HCT116 (cell line): ENCODE measurements at regions not wholly inside any gene's neighbourhood (a gene's known extent, or its start where the extent isn't known, plus 50 kb on each side); places are given as distances from the start of the nearest gene placed in this dataset.

ENCODE experiments used
- ATAC-seq: fragments of 200-7000 bp; cut with Tn5 transposase; 2 replicates; pipeline ENCODE4 v1.9.1; 2020; ENCODE audit warnings: mild to moderate bottlenecking, moderate library complexity
- BruUV-seq: library from RNA; stranded (reverse); fragments of 400-500 nt; replicated peaks from 2 replicates; lab custom pipeline; 2021; lab: Mats Ljungman, UMichigan
- CTCF ChIA-PET: fragments of 300-600 bp; sonication (Branson Sonifier 250); formaldehyde crosslinking; loops from one replicate; lab custom pipeline; 2021; ENCODE audit warnings: antibody characterized with exemption; lab: Charles Lee
- POLR2A ChIA-PET: fragments of 300-600, 350-600 bp; sonication (Branson Sonifier 250); formaldehyde crosslinking; loops from one replicate; lab custom pipeline; 2021; ENCODE audit warnings: antibody characterized with exemption; lab: Charles Lee
- RAD21 ChIA-PET, 2 experiments: fragments of 300-600 bp; sonication (Branson Sonifier 250); formaldehyde crosslinking; loops; one replicate each; lab custom pipeline; 2023; ENCODE audit warnings: low total read pairs in 2 of 2; ENCODE audit not compliant: uncharacterized antibody in 2 of 2, unreplicated experiment in 2 of 2, low non-redundant PET in 1 of 2; lab: Charles Lee
- DNase-seq: peaks from one replicate; pipeline ENCODE4 v3.0.0-alpha.2; 2010; ENCODE audit warnings: low read depth, low spot score
- H2AFZ ChIP-seq: fragments of 200-600 bp; shearing (Covaris generic), sonication (generic); 2 replicates; pipeline ENCODE4 v1.6.1; 2017; ENCODE audit warnings: low read depth, mixed run types, mixed read lengths, antibody characterized with exemption, low read length; ENCODE audit not compliant: poor library complexity, severe bottlenecking
- H3K27ac ChIP-seq: 2 replicates; pipeline ENCODE4 v1.5.1; 2012; ENCODE audit warnings: low read depth, low read length
- H3K27me3 ChIP-seq: fragments of 200-600 bp; sonication (generic); 2 replicates; pipeline ENCODE4 v1.6.1; 2016; ENCODE audit warnings: mixed run types, low read length, mixed read lengths; ENCODE audit not compliant: insufficient read depth
- H3K36me3 ChIP-seq, 2 experiments: fragments of 200-500 bp in 1 of 2; fragments of 200-600 bp in 1 of 2; sonication (Bioruptor generic) in 1 of 2; sonication (generic) in 1 of 2; 2 replicates each; pipeline versions ENCODE4 v1.5.1 to v1.6.1; 2014 to 2016; ENCODE audit warnings: low read length in 2 of 2, inconsistent platforms in 1 of 2, mixed read lengths in 1 of 2, mixed run types in 1 of 2; ENCODE audit not compliant: insufficient read depth in 2 of 2, control insufficient read depth in 1 of 2
- H3K4me1 ChIP-seq, 2 experiments: fragments of 200-600 bp in 1 of 2; sonication (generic) in 1 of 2; 2 replicates each; pipeline versions ENCODE4 v1.5.1 to v1.6.1; 2012 to 2017; ENCODE audit warnings: low read length in 2 of 2, inconsistent platforms in 1 of 2, mild to moderate bottlenecking in 1 of 2, mixed read lengths in 1 of 2, mixed run types in 1 of 2, moderate library complexity in 1 of 2; ENCODE audit not compliant: insufficient read depth in 2 of 2, control insufficient read depth in 1 of 2
- H3K4me2 ChIP-seq: fragments of 200-600 bp; sonication (generic); 2 replicates; pipeline ENCODE4 v1.6.1; 2017; ENCODE audit warnings: mixed run types, low read length, mixed read lengths
- H3K4me3 ChIP-seq, 2 experiments: fragments of 200-600 bp in 1 of 2; sonication (generic) in 1 of 2; replicated peaks in 1 of 2; 2 replicates each; pipeline ENCODE4 v1.5.1; 2011 to 2016; ENCODE audit warnings: low read length in 2 of 2, control low read depth in 1 of 2, low read depth in 1 of 2, mild to moderate bottlenecking in 1 of 2, mixed read lengths in 1 of 2, mixed run types in 1 of 2
- H3K79me2 ChIP-seq: fragments of 200-600 bp; sonication (generic); 2 replicates; pipeline ENCODE4 v1.6.1; 2017; ENCODE audit warnings: mild to moderate bottlenecking, mixed run types, low read length, moderate library complexity, mixed read lengths; ENCODE audit not compliant: insufficient read depth
- H3K9ac ChIP-seq: fragments of 200-600 bp; sonication (generic); 2 replicates; pipeline ENCODE4 v1.6.1; 2016; ENCODE audit warnings: low read length, mixed read lengths
- H3K9me2 ChIP-seq: fragments of 200-600 bp; sonication (generic), shearing (Covaris generic); 2 replicates; pipeline ENCODE4 v1.6.1; 2017; ENCODE audit warnings: mixed run types, mild to moderate bottlenecking, moderate library complexity; ENCODE audit not compliant: insufficient read depth
- H3K9me3 ChIP-seq, 2 experiments: fragments of 200-500 bp in 1 of 2; fragments of 200-600 bp in 1 of 2; sonication (Bioruptor generic) in 1 of 2; sonication (generic) in 1 of 2; 2 replicates each; pipeline ENCODE4 v1.6.1; 2014 to 2017; ENCODE audit warnings: low read length in 2 of 2, mixed read lengths in 2 of 2, inconsistent platforms in 1 of 2, low read depth in 1 of 2, mild to moderate bottlenecking in 1 of 2, mixed run types in 1 of 2, moderate library complexity in 1 of 2; ENCODE audit not compliant: control insufficient read depth in 1 of 2, insufficient read depth in 1 of 2
- H4K20me1 ChIP-seq: fragments of 200-600 bp; sonication (generic), shearing (Covaris generic); 2 replicates; pipeline ENCODE4 v1.6.1; 2017; ENCODE audit warnings: mixed run types, mild to moderate bottlenecking, moderate library complexity; ENCODE audit not compliant: insufficient read depth
- ATF3 ChIP-seq: IDR thresholded peaks from 2 replicates; pipeline ENCODE4 v1.6.1; 2012
- CEBPB ChIP-seq: IDR thresholded peaks from 2 replicates; pipeline ENCODE4 v1.6.1; 2012; ENCODE audit warnings: low read depth
- EGR1 ChIP-seq: IDR thresholded peaks from 2 replicates; pipeline ENCODE4 v1.6.1; 2012; ENCODE audit warnings: low read depth
- ELF1 ChIP-seq: IDR thresholded peaks from 2 replicates; pipeline ENCODE4 v1.6.1; 2012; ENCODE audit warnings: low read depth, borderline replicate concordance
- EZH2 ChIP-seq: fragments of 200-600 bp; sonication (generic); IDR thresholded peaks from 2 replicates; pipeline ENCODE4 v1.6.1; 2017; ENCODE audit warnings: antibody characterized with exemption, mixed run types
- EZH2phosphoT487 ChIP-seq: fragments of 200-600 bp; IDR thresholded peaks from 2 replicates; pipeline ENCODE4 v1.6.1; 2018; ENCODE audit warnings: antibody characterized with exemption, borderline replicate concordance
- JUND ChIP-seq: IDR thresholded peaks from 2 replicates; pipeline ENCODE4 v1.6.1; 2012
- POLR2A ChIP-seq: IDR thresholded peaks from 2 replicates; pipeline ENCODE4 v1.7.0; 2011; ENCODE audit warnings: borderline replicate concordance; ENCODE audit not compliant: insufficient read depth, insufficient read length; ENCODE audit errors: extremely low read depth
- POLR2AphosphoS5 ChIP-seq: IDR thresholded peaks from 2 replicates; pipeline ENCODE4 v1.6.1; 2011; ENCODE audit warnings: mild to moderate bottlenecking, low read depth, low read length, moderate library complexity
- REST ChIP-seq: IDR thresholded peaks from 2 replicates; pipeline ENCODE4 v1.6.1; 2012; ENCODE audit warnings: low read depth
- SIN3A ChIP-seq: IDR thresholded peaks from 2 replicates; pipeline ENCODE4 v1.6.1; 2012; ENCODE audit warnings: low read depth
- TCF7L2 ChIP-seq: IDR thresholded peaks from 2 replicates; pipeline ENCODE4 v1.7.0; 2011; ENCODE audit warnings: borderline replicate concordance, inconsistent platforms; ENCODE audit not compliant: insufficient read depth, insufficient read length; ENCODE audit errors: extremely low read depth
- YY1 ChIP-seq: IDR thresholded peaks from 2 replicates; pipeline ENCODE4 v1.6.1; 2011; ENCODE audit warnings: low read length, low read depth, moderate library complexity, mild to moderate bottlenecking; ENCODE audit not compliant: insufficient replicate concordance; ENCODE audit errors: extremely low read depth
- ZBTB33 ChIP-seq: IDR thresholded peaks from 2 replicates; pipeline ENCODE4 v1.6.1; 2011; ENCODE audit warnings: mild to moderate bottlenecking, low read length, moderate library complexity; ENCODE audit not compliant: insufficient replicate concordance; ENCODE audit errors: extremely low read depth
- ZFX ChIP-seq: fragments of 450-650 bp; IDR thresholded peaks from 2 replicates; pipeline ENCODE4 v1.6.1; 2017
- ZNF274 ChIP-seq: fragments of 200-500 bp; sonication (Bioruptor generic); IDR thresholded peaks from 2 replicates; pipeline ENCODE4 v1.6.1; 2014; ENCODE audit warnings: mild to moderate bottlenecking, low read depth, low read length, inconsistent platforms
- intact Hi-C: fragments of 100-400 bp; cut with micrococcal nuclease; formaldehyde crosslinking; loops from 2 replicates; pipeline ENCODE4 v1.10.0; 2022

GRCh38 chr21:31424058-31424457 lies 80.0 kb upstream of the TIAM1 start:
- ATAC-seq: no peak
- Histone ChIP-seq H3K27ac (no peak overlapping the region), H3K4me1 (no peaks in the 10 kb centered on the region), H3K4me3 (no peak overlapping the region), H3K9ac (no peak overlapping the region), H3K9me2 (no peaks in the 10 kb centered on the region), H3K27me3 (no peaks in the 10 kb centered on the region), H3K79me2 (no peaks in the 10 kb centered on the region), H3K36me3 (no peaks in the 10 kb centered on the region), H2AFZ (no peak overlapping the region), H3K4me2 (no peak overlapping the region), H3K9me3 (no peaks in the 10 kb centered on the region), H4K20me1 (no peaks in the 10 kb centered on the region)
- ChIA-PET CTCF (no interaction called here), POLR2A (no interaction called here), RAD21 (no interaction called here)
- BruUV-seq: no TSS peak
- no peak for DNase-seq
- TF ChIP-seq SIN3A (no peak), EZH2phosphoT487 (no peak), YY1 (no peak), JUND (no peak), EZH2 (no peak)
- intact Hi-C loops: no loop called here

GRCh38 chr21:31420988-31421387 lies 76.9 kb upstream of the TIAM1 start:
- RAD21 ChIA-PET: no interaction called here
- Histone ChIP-seq H3K4me1 (no peaks in the 10 kb centered on the region), H3K36me3 (no peaks in the 10 kb centered on the region), H3K27ac (no peak overlapping the region), H2AFZ (no peak overlapping the region), H3K9ac (no peak overlapping the region), H3K9me2 (no peaks in the 10 kb centered on the region), H3K9me3 (no peaks in the 10 kb centered on the region), H3K4me2 (no peak overlapping the region), H3K4me3 (no peak overlapping the region), H3K79me2 (no peaks in the 10 kb centered on the region), H4K20me1 (no peaks in the 10 kb centered on the region), H3K27me3 (no peaks in the 10 kb centered on the region)
- CTCF ChIA-PET: no interaction called here
- no peak for ATAC-seq
- no TSS peak for BruUV-seq
- no peak for DNase-seq
- POLR2A ChIA-PET: no interaction called here
- intact Hi-C loops: no loop called here
- no peak for TF ChIP-seq ELF1
- no peak for TF ChIP-seq EGR1
- no peak for TF ChIP-seq EZH2
- TF ChIP-seq ZBTB33: no peak
- TF ChIP-seq CEBPB: no peak
- TF ChIP-seq EZH2phosphoT487: no peak
- TF ChIP-seq TCF7L2: no peak
- no peak for TF ChIP-seq POLR2AphosphoS5
- TF ChIP-seq ATF3: no peak
- TF ChIP-seq POLR2A: no peak
- TF ChIP-seq ZNF274: no peak
- no peak for TF ChIP-seq REST
- TF ChIP-seq YY1: no peak
- TF ChIP-seq JUND: no peak
- no peak for TF ChIP-seq ZFX
